ENCODE measurements at regions not wholly inside any gene's neighbourhood (a gene's known extent, or its start where the extent isn't known, plus 50 kb on each side); places are given as distances from the start of the nearest gene placed in this dataset.
A peak's percentile ranks its signal among the peaks of the same experiment; 100 is the strongest.

DNA sequence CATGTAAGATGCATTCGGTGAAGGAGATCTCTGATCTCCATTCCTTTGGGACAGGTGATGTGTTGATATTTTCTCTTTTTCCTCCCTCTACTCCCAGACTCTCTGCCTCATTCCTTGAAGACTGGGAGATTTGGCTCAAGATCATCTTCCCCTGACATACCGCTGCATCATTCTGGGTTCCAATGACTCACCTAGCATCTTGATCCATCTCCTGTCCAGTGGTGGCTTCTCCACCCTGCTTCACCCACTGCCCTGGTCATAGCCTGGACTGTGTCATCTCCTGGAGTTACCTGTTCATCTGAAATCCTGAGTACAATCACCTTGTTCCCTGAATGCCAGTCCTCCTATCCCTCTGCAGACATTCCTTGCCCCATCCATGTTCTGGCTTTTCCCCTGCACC, 57.4 kb upstream of the TRAK1 start:
- Histone ChIP-seq H3K4ac (ENCODE audit: low read depth, low read length) (no peak overlapping the region), H2BK5ac (ENCODE audit: insufficient read length, low read length) (no peak overlapping the region), H3K9me3 (ENCODE audit: control insufficient read depth, low read depth, low read length) (no peaks in the 10 kb centered on the region), H4K91ac (ENCODE audit: insufficient read length, low read depth, low read length) (no peak overlapping the region), H3K9ac (ENCODE audit: extremely low read depth, insufficient read length, low read length) (no peak overlapping the region), H3K79me1 (ENCODE audit: insufficient read depth, low read depth, low read length, poor library complexity, severe bottlenecking) (peaks cover 3% of the 10 kb centered on the region), H3K27me3 (ENCODE audit: insufficient read depth, low read length) (no peaks in the 10 kb centered on the region), H3K4me2 (ENCODE audit: insufficient read depth, insufficient read length, low read length) (no peak overlapping the region), H4K8ac (replicated peaks; ENCODE audit: insufficient read length, low read depth, low read length) (no peak overlapping the region), H3K14ac (ENCODE audit: insufficient read depth, low read length) (no peak overlapping the region), H3K79me2 (ENCODE audit: insufficient read depth, low read length) (peaks cover 5% of the 10 kb centered on the region; the same call in 1 of the 2 replicates), H4K5ac (ENCODE audit: insufficient read length, low read depth, low read length) (no peak overlapping the region), H2BK12ac (ENCODE audit: insufficient read length, low read depth, low read length) (no peak overlapping the region), H3K23me2 (ENCODE audit: insufficient read length, low read depth, low read length, poor library complexity, severe bottlenecking) (no peaks in the 10 kb centered on the region), H3K27ac (ENCODE audit: insufficient read length, low read depth, low read length) (no peak overlapping the region), H3T11ph (ENCODE audit: low read length) (no peak overlapping the region), H3K18ac (ENCODE audit: insufficient read length, low read depth, low read length) (no peak overlapping the region), H3K56ac (ENCODE audit: insufficient read length, low read depth, low read length) (no peak overlapping the region), H3K23ac (ENCODE audit: insufficient read length, low read depth, low read length) (no peak overlapping the region), H4K20me1 (ENCODE audit: control insufficient read depth, insufficient read depth, insufficient read length) (no peaks in the 10 kb centered on the region), H2AK5ac (ENCODE audit: insufficient read length, low read length) (no peak overlapping the region), H2AFZ (ENCODE audit: low read length) (no peak overlapping the region), H2BK20ac (ENCODE audit: low read depth, low read length, poor library complexity, severe bottlenecking) (no peak overlapping the region), H2BK15ac (ENCODE audit: low read depth, low read length) (no peak overlapping the region), H2BK120ac (ENCODE audit: low read depth, low read length, poor library complexity, severe bottlenecking) (no peak overlapping the region), H3K4me1 (ENCODE audit: insufficient read depth, low read length) (peaks cover 8% of the 10 kb centered on the region; the same call in 1 of the 2 replicates)
- H3K4me3 Mint-ChIP-seq: no peak overlapping the region
- TF ChIP-seq, protein P1, sequence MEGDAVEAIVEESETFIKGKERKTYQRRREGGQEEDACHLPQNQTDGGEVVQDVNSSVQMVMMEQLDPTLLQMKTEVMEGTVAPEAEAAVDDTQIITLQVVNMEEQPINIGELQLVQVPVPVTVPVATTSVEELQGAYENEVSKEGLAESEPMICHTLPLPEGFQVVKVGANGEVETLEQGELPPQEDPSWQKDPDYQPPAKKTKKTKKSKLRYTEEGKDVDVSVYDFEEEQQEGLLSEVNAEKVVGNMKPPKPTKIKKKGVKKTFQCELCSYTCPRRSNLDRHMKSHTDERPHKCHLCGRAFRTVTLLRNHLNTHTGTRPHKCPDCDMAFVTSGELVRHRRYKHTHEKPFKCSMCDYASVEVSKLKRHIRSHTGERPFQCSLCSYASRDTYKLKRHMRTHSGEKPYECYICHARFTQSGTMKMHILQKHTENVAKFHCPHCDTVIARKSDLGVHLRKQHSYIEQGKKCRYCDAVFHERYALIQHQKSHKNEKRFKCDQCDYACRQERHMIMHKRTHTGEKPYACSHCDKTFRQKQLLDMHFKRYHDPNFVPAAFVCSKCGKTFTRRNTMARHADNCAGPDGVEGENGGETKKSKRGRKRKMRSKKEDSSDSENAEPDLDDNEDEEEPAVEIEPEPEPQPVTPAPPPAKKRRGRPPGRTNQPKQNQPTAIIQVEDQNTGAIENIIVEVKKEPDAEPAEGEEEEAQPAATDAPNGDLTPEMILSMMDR (conservative IDR thresholded peaks at IDR 0.05): no peak
- peak overlapping the region in 1 of 3 experiments; percentile 9; a peak in 3 of 7 replicates for H3K27ac Mint-ChIP-seq
- no peaks in the 10 kb centered on the region for H3K27me3 Mint-ChIP-seq (ENCODE audit: low read depth)
- no peak for DNase-seq
- peaks cover 3 to 20% (median 7%) of the 10 kb centered on the region in 3 experiments; a peak in 6 of 7 replicates for H3K36me3 Mint-ChIP-seq (ENCODE audit: insufficient read depth in 1 of 3, low read depth in 3 of 3)
- no CpG with 5 or more reads among the region's 2 CpGs for WGBS (ENCODE audit: extremely low coverage, insufficient read length, low lambda C conversion rate)
- H3K4me1 Mint-ChIP-seq: peaks cover 24 to 28% of the 10 kb centered on the region in 2 experiments
- peaks cover 0 to 2% of the 10 kb centered on the region in 2 experiments; a peak in 1 of 5 replicates for H3K9me3 Mint-ChIP-seq
